ENCODE measurements at regions not wholly inside any gene's neighbourhood (a gene's known extent, or its start where the extent isn't known, plus 50 kb on each side); places are given as distances from the start of the nearest gene placed in this dataset.

GRCh38 chr20:41956338-41957074 is 338.3 kb upstream of the CHD6 start:
- DNase-seq (peak in 1 of 4 donors; percentile 10), ATAC-seq (peak; percentile 61)
- Histone ChIP-seq H3K27me3 (peaks cover 0 to 19% of the 10 kb centered on the region in 2 donors), H3K4me1 (no peaks in the 10 kb centered on the region), H3K27ac (no peak overlapping the region), H3K9me3 (no peaks in the 10 kb centered on the region), H3K36me3 (no peaks in the 10 kb centered on the region), H3K4me3 (no peak overlapping the region)
- intact Hi-C loops (cut with DNase I) = no loop called here
- TF ChIP-seq CTCF (IDR thresholded peaks at IDR 0.05) = peak in 1 of 2 donors; percentile 30

DNA sequence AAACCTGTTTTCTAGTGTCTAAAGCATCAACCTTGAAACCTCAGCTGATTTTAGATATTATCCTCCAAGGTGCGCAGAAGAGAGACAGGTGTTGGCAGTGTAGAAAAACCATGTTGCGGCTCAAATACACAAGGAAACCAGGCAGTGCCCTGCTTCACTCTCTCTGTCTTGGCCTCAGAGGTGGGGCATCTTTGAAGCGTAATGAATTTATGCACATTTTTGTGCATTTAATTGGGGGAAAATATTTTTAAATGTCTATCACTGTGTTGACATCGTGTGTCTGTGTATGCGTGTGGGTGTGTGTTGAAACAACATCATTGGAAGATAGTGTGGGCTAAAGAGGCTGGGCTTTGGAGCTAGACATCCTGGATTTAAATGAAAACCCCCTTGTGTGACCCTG is 334.0 kb upstream of the CHD6 start:
- Histone ChIP-seq H3K4me1 (no peaks in the 10 kb centered on the region), H3K4me3 (no peak overlapping the region), H3K27ac (no peak overlapping the region), H3K9me3 (no peaks in the 10 kb centered on the region), H3K36me3 (no peaks in the 10 kb centered on the region), H3K27me3 (peaks cover 0 to 19% of the 10 kb centered on the region in 2 donors)
- ATAC-seq = no peak
- intact Hi-C loops (cut with DNase I) = no loop called here
- no peak for TF ChIP-seq CTCF (IDR thresholded peaks at IDR 0.05)
- DNase-seq = no peak

- ATAC-seq (no peak), DNase-seq (no peak)
- H3K36me3 ChIP-seq = no peaks in the 10 kb centered on the region
- H3K9me3 ChIP-seq = no peaks in the 10 kb centered on the region
- no peak overlapping the region for H3K27ac ChIP-seq
- intact Hi-C loops (cut with DNase I) = no loop called here
- TF ChIP-seq CTCF (IDR thresholded peaks at IDR 0.05) = no peak
- H3K4me3 ChIP-seq = no peak overlapping the region
- peaks cover 0 to 20% of the 10 kb centered on the region in 2 donors for H3K27me3 ChIP-seq
- H3K4me1 ChIP-seq = no peaks in the 10 kb centered on the region
Observed at GRCh38 chr20:41951615-41952014, 333.4 kb upstream of the CHD6 start.

GRCh38 chr20:41939659-41940058 is 321.5 kb upstream of the CHD6 start:
- no peaks in the 10 kb centered on the region for H3K4me1 ChIP-seq
- no peak for TF ChIP-seq CTCF (IDR thresholded peaks at IDR 0.05)
- H3K9me3 ChIP-seq = no peaks in the 10 kb centered on the region
- DNase-seq (no peak), ATAC-seq (no peak)
- H3K27me3 ChIP-seq = peaks cover 0 to 9% of the 10 kb centered on the region in 2 donors
- no peak overlapping the region for H3K4me3 ChIP-seq
- no peaks in the 10 kb centered on the region for H3K36me3 ChIP-seq
- no peak overlapping the region for H3K27ac ChIP-seq
- intact Hi-C loops (cut with DNase I) = no loop called here

- Histone ChIP-seq H3K9me3 (no peaks in the 10 kb centered on the region), H3K4me3 (no peak overlapping the region), H3K36me3 (no peaks in the 10 kb centered on the region), H3K27ac (no peak overlapping the region), H3K27me3 (peaks cover 0 to 9% of the 10 kb centered on the region in 2 donors), H3K4me1 (no peaks in the 10 kb centered on the region)
- intact Hi-C loops (cut with DNase I) = no loop called here
- DNase-seq (no peak), ATAC-seq (no peak)
- no peak for TF ChIP-seq CTCF (IDR thresholded peaks at IDR 0.05)
Observed at GRCh38 chr20:41938353-41938752, 320.2 kb upstream of the CHD6 start.

All from left lung (tissue), 4 donors.